Right atrium auricular region (tissue), 2 donors: ENCODE measurements at regions not wholly inside any gene's neighbourhood (a gene's known extent, or its start where the extent isn't known, plus 50 kb on each side); places are given as distances from the start of the nearest gene placed in this dataset.
"Not testable (repeated sequence)": the region's sequence is repeated elsewhere in the genome, so short reads cannot be mapped to it uniquely, and the experiment has no call there.

Experiments used
- DNase-seq: peaks from one replicate; pipeline ENCODE4 v3.0.0-alpha.2; 2019; ENCODE audit warnings: low spot score
- H3K27ac ChIP-seq, 2 donors: fragments of 200-600 bp; sonication (generic); 1 replicate in 1 of 2; 2 replicates in 1 of 2; pipeline ENCODE4 v1.5.1; 2016 to 2019
- H3K27me3 ChIP-seq, 2 donors: fragments of 200-600 bp; sonication (generic); one replicate each; pipeline versions ENCODE4 v1.5.1 to v1.6.0; 2017 to 2019
- H3K36me3 ChIP-seq: fragments of 200-600 bp; sonication (generic); one replicate; pipeline ENCODE4 v1.5.1; 2016
- H3K4me1 ChIP-seq, 2 donors: fragments of 200-600 bp; sonication (generic); one replicate each; pipeline versions ENCODE4 v1.5.1 to v1.6.0; 2017 to 2019
- H3K4me3 ChIP-seq, 2 donors: fragments of 200-600 bp; sonication (generic); 1 replicate in 1 of 2; 2 replicates in 1 of 2; pipeline ENCODE4 v1.5.1; 2017 to 2019; ENCODE audit warnings: mild to moderate bottlenecking in 1 of 2, moderate library complexity in 1 of 2
- H3K9me3 ChIP-seq, 2 donors: fragments of 200-600 bp; sonication (generic); one replicate each; pipeline ENCODE4 v1.5.1; 2019
- TF ChIP-seq, protein P1 (sequence below), 2 donors: fragments of 200-600 bp; sonication (generic); IDR thresholded peaks; one replicate each; pipeline ENCODE4 v1.5.1; 2019; ENCODE audit warnings: antibody characterized with exemption in 2 of 2

DNA sequence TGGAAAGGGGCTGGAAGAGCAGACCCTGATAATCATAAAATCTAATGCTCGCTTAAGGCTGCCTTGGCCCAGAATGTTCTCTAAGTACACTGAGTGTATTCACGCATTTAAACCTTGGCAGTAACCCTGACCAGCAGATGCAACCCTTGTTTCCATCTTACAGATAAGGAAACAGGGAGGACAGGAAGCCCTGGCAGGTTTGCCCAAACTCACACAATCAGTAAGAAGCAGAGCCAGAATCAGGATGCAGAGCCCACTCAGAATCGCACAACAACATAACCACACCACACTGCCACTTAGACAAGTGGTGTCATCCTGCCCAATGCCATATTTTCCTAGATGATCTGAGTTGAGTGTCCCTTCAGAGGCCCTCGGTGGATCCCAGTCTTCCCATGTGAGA lies 214.5 kb upstream of the HES1 start:
- no peaks in the 10 kb centered on the region for H3K4me1 ChIP-seq
- H3K9me3 ChIP-seq: peaks cover 0 to 19% of the 10 kb centered on the region in 2 donors
- H3K27ac ChIP-seq: no peak overlapping the region
- TF ChIP-seq, protein P1, sequence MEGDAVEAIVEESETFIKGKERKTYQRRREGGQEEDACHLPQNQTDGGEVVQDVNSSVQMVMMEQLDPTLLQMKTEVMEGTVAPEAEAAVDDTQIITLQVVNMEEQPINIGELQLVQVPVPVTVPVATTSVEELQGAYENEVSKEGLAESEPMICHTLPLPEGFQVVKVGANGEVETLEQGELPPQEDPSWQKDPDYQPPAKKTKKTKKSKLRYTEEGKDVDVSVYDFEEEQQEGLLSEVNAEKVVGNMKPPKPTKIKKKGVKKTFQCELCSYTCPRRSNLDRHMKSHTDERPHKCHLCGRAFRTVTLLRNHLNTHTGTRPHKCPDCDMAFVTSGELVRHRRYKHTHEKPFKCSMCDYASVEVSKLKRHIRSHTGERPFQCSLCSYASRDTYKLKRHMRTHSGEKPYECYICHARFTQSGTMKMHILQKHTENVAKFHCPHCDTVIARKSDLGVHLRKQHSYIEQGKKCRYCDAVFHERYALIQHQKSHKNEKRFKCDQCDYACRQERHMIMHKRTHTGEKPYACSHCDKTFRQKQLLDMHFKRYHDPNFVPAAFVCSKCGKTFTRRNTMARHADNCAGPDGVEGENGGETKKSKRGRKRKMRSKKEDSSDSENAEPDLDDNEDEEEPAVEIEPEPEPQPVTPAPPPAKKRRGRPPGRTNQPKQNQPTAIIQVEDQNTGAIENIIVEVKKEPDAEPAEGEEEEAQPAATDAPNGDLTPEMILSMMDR (IDR thresholded peaks at IDR 0.05): no peak
- no peaks in the 10 kb centered on the region for H3K27me3 ChIP-seq
- no peak overlapping the region for H3K4me3 ChIP-seq
- H3K36me3 ChIP-seq: no peaks in the 10 kb centered on the region
- no peak for DNase-seq

DNA sequence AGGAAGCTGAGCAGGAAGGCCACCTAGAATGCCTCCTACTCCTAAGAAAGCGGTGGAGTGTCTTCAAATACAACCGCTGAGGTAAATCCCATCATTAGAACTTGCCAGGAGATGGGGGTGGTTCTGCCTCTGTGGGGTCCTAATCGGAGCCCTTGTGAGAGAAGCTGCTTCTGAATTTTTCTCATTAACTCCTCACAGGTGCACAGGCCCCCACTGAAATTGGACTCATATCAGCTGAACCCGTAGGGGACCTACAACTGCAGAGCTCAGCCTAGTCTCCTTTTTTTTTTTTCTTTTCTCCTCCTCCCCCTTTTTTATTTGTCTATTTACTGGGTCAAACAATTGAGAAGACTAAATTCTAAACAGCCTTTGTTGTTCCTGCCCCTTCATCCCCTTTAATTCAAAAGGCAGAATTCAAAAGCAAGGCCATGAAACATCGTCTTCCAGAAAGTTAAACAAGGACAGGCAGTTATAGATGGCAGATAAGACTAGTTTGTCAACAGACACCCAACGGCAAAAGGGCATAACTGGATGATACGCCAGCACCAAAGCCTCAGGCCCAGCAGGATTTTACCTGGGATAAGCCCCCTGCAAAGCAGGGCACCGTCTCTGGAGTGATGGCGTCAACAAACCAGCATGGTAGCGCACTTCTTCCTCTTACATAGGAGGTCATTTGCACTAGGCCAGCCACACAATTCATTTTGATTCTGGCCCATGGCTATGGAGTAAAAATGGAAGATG lies 213.7 kb upstream of the HES1 start:
- TF ChIP-seq, protein P1 (IDR thresholded peaks at IDR 0.05): no peak
- peaks cover 0 to 19% of the 10 kb centered on the region in 2 donors for H3K9me3 ChIP-seq
- H3K27me3 ChIP-seq: no peaks in the 10 kb centered on the region
- no peak for DNase-seq
- H3K27ac ChIP-seq: no peak overlapping the region
- no peaks in the 10 kb centered on the region for H3K36me3 ChIP-seq
- no peak overlapping the region for H3K4me3 ChIP-seq
- no peaks in the 10 kb centered on the region for H3K4me1 ChIP-seq

DNA sequence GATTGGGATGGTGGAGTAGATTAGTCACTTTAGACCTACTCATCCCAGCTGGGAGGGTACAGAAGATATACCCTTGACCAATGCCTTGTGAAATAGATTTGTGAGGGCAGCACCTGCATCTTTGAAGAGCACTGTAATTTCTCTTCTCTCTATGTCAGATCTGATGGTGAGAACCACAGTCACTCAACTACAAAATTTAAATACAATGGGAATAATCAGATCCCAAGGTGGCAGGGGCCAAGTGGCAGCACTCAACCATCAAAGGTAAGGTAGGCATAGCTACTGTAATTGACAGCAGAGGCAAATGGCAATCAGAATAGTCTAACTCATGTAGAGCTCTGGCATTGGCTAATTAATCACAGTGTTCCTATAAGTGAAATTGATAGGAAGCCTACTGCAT lies 212.0 kb upstream of the HES1 start:
- not testable (repeated sequence) for H3K27me3 ChIP-seq, H3K36me3 ChIP-seq, H3K4me3 ChIP-seq, H3K4me1 ChIP-seq, H3K27ac ChIP-seq, DNase-seq
- peaks cover 0 to 19% of the 10 kb centered on the region in 2 donors for H3K9me3 ChIP-seq

DNA sequence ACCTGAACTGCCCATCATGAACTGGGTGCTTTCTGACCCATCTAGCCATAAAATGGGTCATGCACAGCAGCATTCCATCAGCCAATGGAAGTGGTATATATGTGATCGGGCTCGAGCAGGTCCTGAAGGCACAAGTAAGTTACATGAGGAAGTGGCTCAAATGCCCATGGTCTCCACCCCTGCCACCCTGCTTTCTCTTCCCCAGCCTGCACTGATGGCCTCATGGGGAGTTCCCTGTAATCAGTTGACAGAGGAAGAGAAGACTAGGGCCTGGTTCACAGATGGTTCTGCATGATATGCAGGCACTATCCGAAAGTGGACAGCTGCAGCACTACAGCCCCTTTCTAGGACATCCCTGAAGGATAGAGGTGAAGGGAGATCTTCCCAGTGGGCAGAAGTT lies 209.9 kb upstream of the HES1 start:
- peaks cover 0 to 19% of the 10 kb centered on the region in 2 donors for H3K9me3 ChIP-seq
- not testable (repeated sequence) for H3K27me3 ChIP-seq, H3K4me3 ChIP-seq, H3K27ac ChIP-seq, H3K36me3 ChIP-seq, H3K4me1 ChIP-seq, DNase-seq

DNA sequence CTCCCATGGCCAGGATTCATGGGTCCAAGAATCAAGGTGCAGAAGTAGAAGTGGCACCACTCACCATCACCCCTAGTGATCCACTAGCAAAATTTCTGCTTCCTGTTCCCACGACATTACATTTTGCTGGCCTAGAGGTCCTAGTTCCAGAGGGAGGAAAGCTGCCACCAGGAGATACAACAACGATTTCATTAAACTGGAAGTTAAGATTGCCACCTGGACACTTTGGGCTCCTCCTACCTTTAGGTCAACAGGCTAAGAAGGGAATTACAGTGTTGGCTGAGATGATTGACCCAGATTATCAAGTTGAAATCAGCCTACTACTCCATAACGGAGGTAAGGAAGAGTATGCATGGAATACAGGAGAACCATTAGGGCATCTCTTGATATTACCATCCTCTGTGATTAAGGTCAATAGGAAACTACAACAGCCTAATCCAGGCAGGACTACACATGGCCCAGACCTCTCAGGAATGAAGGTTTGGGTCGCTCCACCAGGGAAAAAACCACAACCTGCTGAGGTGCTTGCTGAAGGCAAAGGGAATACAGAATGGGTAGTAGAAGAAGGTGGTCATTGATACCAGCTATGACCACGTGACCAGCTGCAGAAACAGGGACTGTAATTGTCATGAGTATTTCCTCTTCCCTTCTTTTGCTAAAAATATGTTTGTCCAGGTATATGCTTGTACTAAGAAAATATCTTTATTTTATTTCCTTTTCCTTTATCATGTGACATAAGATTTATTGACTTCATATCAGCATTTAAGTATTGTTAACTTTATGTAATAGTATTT lies 208.3 kb upstream of the HES1 start:
- not testable (repeated sequence) for H3K27ac ChIP-seq, H3K4me1 ChIP-seq, DNase-seq, H3K27me3 ChIP-seq, H3K36me3 ChIP-seq, H3K4me3 ChIP-seq
- H3K9me3 ChIP-seq: peaks cover 0 to 19% of the 10 kb centered on the region in 2 donors

DNA sequence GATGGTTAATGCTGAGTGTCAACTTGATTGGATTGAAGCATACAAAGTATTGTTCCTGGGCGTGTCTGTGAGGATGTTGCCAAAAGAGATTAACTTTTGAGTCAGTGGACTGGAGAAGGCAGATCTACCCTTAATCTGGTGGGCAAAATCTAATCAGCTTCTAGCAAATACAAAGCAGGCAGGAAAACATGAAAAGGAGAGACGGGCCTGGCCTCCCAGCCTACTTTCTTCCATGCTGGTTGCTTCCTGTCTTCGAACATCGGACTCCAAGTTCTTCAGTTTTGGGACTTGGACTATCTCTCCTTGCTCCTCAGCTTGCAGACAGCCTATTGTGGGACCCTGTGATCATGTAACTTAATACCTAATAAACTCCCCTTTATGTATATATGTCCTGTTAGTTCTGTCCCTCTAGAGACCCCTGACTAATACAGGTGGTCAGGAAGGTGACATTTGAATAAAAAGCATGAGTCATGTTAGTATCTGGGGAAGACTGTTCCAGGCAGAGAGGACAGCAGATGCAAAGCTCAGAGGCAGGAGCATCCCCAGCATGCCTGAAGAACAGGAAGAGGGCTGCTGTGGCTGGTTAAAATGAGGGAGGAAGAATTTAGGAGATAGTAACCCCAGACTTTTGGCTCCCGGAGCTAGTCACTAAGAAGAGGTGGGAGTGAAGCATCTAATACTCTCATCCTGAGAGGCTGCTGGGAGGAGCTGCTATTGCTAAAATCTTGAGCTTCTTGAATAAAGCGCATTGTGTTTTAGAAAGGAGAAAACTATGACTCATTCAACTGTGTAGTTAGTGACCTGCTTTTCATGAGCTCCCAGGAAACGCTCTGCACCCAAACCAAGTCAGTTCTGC lies 207.4 kb upstream of the HES1 start:
- Histone ChIP-seq H3K27ac (no peak overlapping the region), H3K36me3 (no peaks in the 10 kb centered on the region), H3K27me3 (no peaks in the 10 kb centered on the region), H3K4me3 (no peak overlapping the region), H3K4me1 (no peaks in the 10 kb centered on the region), H3K9me3 (peaks cover 0 to 14% of the 10 kb centered on the region in 2 donors)
- TF ChIP-seq, protein P1 (IDR thresholded peaks at IDR 0.05): no peak
- DNase-seq: no peak

DNA sequence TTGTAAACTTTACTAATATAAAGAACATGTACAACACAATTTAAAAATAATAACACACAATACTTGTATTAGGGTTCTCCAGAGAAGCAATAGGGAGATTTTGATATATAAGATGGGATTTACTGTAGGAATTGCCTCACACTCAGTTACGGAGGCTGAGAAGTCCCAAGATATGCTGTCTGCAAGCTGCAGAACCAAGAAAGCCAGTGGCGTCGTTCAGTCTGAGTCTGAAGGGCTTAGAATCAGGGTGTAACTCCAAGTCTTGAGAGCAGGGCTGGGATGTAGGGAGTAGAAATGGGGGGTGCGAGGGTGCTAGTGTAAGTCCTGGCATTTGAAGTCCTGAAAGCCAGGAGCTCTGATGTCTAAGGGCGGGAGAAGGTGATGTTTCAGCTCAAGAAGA lies 206.6 kb upstream of the HES1 start:
- Histone ChIP-seq H3K4me3 (no peak overlapping the region), H3K27ac (no peak overlapping the region), H3K36me3 (no peaks in the 10 kb centered on the region), H3K27me3 (no peaks in the 10 kb centered on the region), H3K4me1 (no peaks in the 10 kb centered on the region), H3K9me3 (peaks cover 0 to 6% of the 10 kb centered on the region in 2 donors)
- no peak for DNase-seq
- TF ChIP-seq, protein P1 (IDR thresholded peaks at IDR 0.05): no peak
